HepG2 (cell line): ENCODE measurements at regions not wholly inside any gene's neighbourhood (a gene's known extent, or its start where the extent isn't known, plus 50 kb on each side); places are given as distances from the start of the nearest gene placed in this dataset.

Experiments
- CTCF ChIP-seq: sonication (generic); formaldehyde crosslinking; IDR thresholded peaks from 2 replicates; pipeline ENCODE4 v1.5.0; 2020; ENCODE audit warnings: mild to moderate bottlenecking, missing genetic modification reagents, moderate library complexity
- GLI4 ChIP-seq: sonication (generic); formaldehyde crosslinking; IDR thresholded peaks from 2 replicates; pipeline ENCODE4 v1.5.1; 2020; ENCODE audit warnings: missing genetic modification reagents, mild to moderate bottlenecking, moderate library complexity, borderline replicate concordance
- HES4 ChIP-seq: sonication (generic); formaldehyde crosslinking; IDR thresholded peaks from 2 replicates; pipeline ENCODE4 v1.9.0; 2021; ENCODE audit warnings: mild to moderate bottlenecking, missing genetic modification reagents, borderline replicate concordance
- IKZF1 ChIP-seq: fragments of 450-650 bp; IDR thresholded peaks from 2 replicates; pipeline ENCODE4 v1.7.1; 2016
- POLR2A ChIP-seq, 2 experiments: IDR thresholded peaks; 2 replicates each; pipeline ENCODE4 v1.6.1; 2011; ENCODE audit warnings: low read depth in 2 of 2, low read length in 2 of 2, mild to moderate bottlenecking in 1 of 2, moderate library complexity in 1 of 2; ENCODE audit not compliant: insufficient read depth in 1 of 2
- ZNF225 ChIP-seq: sonication (generic); formaldehyde crosslinking; IDR thresholded peaks from 2 replicates; pipeline ENCODE4 v1.4.0; 2020; ENCODE audit warnings: mild to moderate bottlenecking, missing genetic modification reagents
- ZNF296 ChIP-seq: sonication (generic); formaldehyde crosslinking; conservative IDR thresholded peaks from 2 replicates; pipeline ENCODE4 v1.5.0; 2020; ENCODE audit warnings: mild to moderate bottlenecking, missing genetic modification reagents
- ZNF530 ChIP-seq: sonication (generic); formaldehyde crosslinking; IDR thresholded peaks from 2 replicates; pipeline ENCODE4 v1.5.0; 2020; ENCODE audit warnings: low read depth, mild to moderate bottlenecking, missing genetic modification reagents
- ZNF652 ChIP-seq: IDR thresholded peaks from 2 replicates; pipeline ENCODE4 v1.6.1; 2016; ENCODE audit warnings: low read depth, borderline replicate concordance

DNA sequence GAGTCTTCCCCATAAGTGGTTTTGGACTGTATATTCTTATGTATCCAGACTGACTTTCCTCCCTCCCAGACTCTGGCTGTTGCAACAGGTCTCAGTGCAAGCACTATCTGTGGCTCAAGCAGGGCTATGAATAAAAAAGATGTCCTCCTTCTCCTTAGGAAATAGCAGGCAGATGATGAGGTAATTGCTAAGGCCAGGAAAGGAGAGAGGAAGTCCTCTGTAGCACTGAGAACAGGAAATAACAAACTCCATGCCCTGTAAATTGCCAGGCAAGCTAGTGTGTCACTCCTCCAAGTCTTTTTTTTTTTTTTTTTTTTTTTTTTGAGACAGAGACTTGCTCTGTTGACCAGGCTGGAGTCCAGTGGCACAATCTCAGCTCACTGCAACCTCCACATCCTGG lies 900.1 kb downstream of the TYW1 start:
- TF ChIP-seq ZNF530 (no peak), CTCF (no peak), HES4 (CRISPR knock-in tag) (no peak), GLI4 (no peak), POLR2A (IDR thresholded peaks at IDR 0.05; ENCODE audit: insufficient read depth in 1 of 2, low read depth in 2 of 2, low read length in 2 of 2) (no peak), ZNF652 (CRISPR knock-in tag) (no peak), ZNF296 (CRISPR knock-in tag) (no peak), ZNF225 (CRISPR knock-in tag) (no peak), IKZF1 (no peak)
